ENCODE measurements at regions not wholly inside any gene's neighbourhood (a gene's known extent, or its start where the extent isn't known, plus 50 kb on each side); places are given as distances from the start of the nearest gene placed in this dataset.
A peak's percentile ranks its signal among the peaks of the same experiment; 100 is the strongest.

DNA sequence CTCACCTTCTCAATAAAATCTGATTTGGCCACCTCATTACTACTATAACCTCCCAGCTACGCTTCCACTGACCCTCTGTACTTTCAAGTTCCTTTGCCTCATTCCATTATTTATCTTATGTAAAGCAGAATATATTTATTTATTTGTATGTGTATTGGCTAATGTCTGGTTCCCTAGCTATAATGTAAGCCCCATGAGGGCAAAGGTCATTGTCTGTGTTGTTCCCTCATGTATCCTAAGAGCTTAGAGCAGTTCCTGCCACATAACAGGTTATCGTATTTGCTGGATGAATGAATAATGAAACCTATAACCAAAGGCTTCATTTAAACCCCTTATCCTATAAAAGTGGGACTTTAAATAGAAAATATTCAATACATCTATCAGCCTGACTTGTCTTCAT, 77.9 kb upstream of the DPT start:
- DNase-seq (ENCODE audit: low read depth) = no peak
- TF ChIP-seq, protein P1, sequence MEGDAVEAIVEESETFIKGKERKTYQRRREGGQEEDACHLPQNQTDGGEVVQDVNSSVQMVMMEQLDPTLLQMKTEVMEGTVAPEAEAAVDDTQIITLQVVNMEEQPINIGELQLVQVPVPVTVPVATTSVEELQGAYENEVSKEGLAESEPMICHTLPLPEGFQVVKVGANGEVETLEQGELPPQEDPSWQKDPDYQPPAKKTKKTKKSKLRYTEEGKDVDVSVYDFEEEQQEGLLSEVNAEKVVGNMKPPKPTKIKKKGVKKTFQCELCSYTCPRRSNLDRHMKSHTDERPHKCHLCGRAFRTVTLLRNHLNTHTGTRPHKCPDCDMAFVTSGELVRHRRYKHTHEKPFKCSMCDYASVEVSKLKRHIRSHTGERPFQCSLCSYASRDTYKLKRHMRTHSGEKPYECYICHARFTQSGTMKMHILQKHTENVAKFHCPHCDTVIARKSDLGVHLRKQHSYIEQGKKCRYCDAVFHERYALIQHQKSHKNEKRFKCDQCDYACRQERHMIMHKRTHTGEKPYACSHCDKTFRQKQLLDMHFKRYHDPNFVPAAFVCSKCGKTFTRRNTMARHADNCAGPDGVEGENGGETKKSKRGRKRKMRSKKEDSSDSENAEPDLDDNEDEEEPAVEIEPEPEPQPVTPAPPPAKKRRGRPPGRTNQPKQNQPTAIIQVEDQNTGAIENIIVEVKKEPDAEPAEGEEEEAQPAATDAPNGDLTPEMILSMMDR (conservative IDR thresholded peaks at IDR 0.05; ENCODE audit: control insufficient read depth, insufficient read depth, low read depth, low read length) = no peak
- H3K4me3 ChIP-seq (ENCODE audit: control insufficient read depth, low read depth, low read length) = no peak overlapping the region

DNA sequence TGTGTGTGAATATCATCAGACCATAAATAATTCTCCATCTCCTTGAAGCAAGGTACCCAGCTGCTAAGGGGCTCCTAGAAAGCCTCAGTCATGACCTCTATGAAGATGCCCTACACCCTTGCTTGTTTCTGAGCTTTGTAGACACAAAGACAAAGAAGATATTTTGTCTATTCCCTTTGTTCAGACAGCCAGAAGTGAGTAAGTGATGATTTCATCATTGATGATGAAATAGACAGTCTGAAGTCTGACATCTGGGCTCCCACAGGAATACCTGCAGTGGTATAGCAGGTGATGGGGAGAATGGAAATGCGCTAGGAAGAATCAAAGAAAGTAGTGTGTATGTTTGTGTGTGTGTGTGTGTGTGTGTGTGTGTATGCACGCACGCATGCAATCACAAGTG, 82.2 kb upstream of the DPT start:
- DNase-seq (ENCODE audit: low read depth) = peak; percentile 17
- TF ChIP-seq, protein P1 (conservative IDR thresholded peaks at IDR 0.05; ENCODE audit: control insufficient read depth, insufficient read depth, low read depth, low read length) = no peak
- no peak overlapping the region for H3K4me3 ChIP-seq (ENCODE audit: control insufficient read depth, low read depth, low read length)

DNA sequence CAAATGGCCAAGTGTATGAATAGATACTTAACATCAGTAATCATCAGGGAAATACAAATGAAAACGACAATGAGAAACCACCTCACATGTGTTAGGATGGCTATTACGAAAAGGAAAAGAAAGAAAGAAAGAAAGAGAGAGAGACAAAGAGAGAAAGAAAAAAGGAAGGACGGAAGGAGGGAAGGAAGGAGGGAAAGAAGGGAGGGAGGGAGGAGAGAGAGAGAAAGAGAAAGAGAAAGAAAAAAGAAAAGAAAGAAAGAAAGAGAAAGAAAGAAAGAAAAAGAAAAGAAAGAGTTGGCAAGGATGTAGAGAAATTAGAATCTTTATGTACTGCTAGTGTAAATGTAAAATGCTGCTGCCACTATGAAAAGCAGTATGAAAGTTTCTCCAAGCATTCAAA, 90.7 kb upstream of the DPT start:
- DNase-seq (ENCODE audit: low read depth) = no peak
- H3K4me3 ChIP-seq (ENCODE audit: control insufficient read depth, low read depth, low read length) = no peak overlapping the region
- TF ChIP-seq, protein P1 (conservative IDR thresholded peaks at IDR 0.05; ENCODE audit: control insufficient read depth, insufficient read depth, low read depth, low read length) = no peak

DNA sequence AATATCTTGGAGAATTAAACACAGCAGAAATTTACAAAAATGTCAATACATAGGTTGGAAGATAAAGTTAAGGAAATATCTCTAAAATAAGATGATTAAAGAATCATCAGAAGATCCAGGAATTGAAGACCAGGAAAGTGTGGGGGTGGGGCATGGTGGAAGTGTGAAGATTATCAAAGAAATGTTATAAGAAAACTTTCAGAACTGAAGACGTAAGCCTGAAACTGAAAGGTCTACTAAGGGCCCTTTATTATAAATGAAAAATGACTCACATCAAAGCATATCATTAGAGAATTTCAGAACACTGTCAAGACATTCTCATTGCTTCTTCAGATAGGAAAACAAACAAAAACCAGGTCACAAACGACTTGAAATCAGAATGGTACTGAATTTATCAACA, 92.4 kb upstream of the DPT start:
- DNase-seq (ENCODE audit: low read depth) = no peak
- TF ChIP-seq, protein P1 (conservative IDR thresholded peaks at IDR 0.05; ENCODE audit: control insufficient read depth, insufficient read depth, low read depth, low read length) = no peak
- no peak overlapping the region for H3K4me3 ChIP-seq (ENCODE audit: control insufficient read depth, low read depth, low read length)

DNA sequence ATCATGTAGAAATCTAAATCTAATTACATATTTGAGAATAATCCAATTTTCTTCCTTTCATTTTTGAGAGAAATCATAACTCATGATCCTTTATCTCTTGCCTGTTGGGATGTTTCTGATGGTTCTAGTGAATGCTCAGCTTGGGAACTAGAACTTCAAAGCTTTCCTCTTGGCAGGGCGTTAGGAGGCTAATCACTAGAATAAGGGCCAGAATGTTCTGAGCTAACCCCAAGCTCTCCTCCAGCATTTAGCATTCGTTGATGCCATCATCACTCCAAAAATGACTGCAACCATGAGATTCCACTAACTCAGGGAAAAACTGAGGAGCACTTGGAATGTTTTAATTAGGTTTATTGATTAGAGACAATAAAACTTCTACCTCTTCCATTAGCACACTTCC, 93.9 kb upstream of the DPT start:
- no peak overlapping the region for H3K4me3 ChIP-seq (ENCODE audit: control insufficient read depth, low read depth, low read length)
- TF ChIP-seq, protein P1 (conservative IDR thresholded peaks at IDR 0.05; ENCODE audit: control insufficient read depth, insufficient read depth, low read depth, low read length) = no peak
- no peak for DNase-seq (ENCODE audit: low read depth)

DNA sequence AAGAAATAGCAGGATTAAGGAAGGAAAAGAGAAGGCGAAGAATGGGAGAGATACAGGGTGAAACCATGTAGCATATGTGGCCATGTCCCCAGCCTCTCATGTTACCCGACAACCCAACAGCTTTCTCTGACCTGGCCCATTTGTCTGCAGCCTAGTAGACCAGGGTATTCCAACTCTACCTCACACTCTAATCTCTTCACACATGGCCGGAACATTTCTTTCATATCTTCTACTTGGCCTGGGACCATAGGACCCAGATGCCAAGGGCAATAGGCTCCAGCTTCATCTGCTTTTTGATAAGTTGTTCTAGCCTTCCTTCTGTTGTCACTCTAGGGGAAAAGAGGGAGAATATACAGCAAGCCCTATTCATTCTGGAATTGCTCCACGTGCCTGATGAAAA, 95.0 kb upstream of the DPT start:
- no peak for DNase-seq (ENCODE audit: low read depth)
- TF ChIP-seq, protein P1 (conservative IDR thresholded peaks at IDR 0.05; ENCODE audit: control insufficient read depth, insufficient read depth, low read depth, low read length) = no peak

DNA sequence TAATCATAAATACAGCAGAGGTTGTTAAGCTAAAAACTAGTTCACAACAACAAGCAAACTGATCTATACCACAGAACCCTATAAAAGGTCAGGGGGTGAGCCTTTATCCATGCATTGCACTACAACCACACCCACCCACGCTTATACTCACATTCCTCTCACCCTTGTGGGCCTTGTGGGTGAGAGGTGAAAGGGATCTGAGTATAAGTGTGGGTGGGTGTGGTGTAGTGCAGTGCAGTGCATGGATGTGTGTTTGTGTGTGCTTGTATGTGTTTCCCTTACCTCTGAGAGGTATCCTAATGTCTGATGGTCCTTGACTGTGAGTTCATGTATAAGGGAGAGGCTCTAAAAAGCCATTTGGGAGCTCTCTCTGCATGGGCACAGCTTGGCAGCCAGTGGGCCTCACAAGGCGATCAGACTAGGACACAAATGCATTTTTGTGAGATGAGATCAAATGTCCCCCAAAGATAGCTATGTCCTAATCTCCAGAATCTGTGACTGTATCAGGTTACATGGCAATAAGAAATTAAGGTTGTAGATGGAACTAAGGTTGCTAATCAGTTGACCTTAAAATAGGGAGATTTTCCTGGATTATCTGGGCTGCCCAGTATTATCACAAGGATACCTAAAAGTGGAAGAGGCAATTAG, 95.5 kb upstream of the DPT start:
- DNase-seq (ENCODE audit: low read depth) = no peak
- H3K4me3 ChIP-seq (ENCODE audit: control insufficient read depth, low read depth, low read length) = no peak overlapping the region
- TF ChIP-seq, protein P1 (conservative IDR thresholded peaks at IDR 0.05; ENCODE audit: control insufficient read depth, insufficient read depth, low read depth, low read length) = no peak

More for the DNA sequence above, 95.0 kb upstream of the DPT start:
- no peak overlapping the region for H3K4me3 ChIP-seq (ENCODE audit: control insufficient read depth, low read depth, low read length)
